AG04449 (cell line): ENCODE measurements at regions not wholly inside any gene's neighbourhood (a gene's known extent, or its start where the extent isn't known, plus 50 kb on each side); places are given as distances from the start of the nearest gene placed in this dataset.
"Not testable (repeated sequence)": the region's sequence is repeated elsewhere in the genome, so short reads cannot be mapped to it uniquely, and the experiment has no call there.

Experiments
- CTCF ChIA-PET: fragments of 350-600 bp; formaldehyde crosslinking; extraction: SDS; loops from one replicate; lab custom pipeline; 2021; ENCODE audit warnings: antibody characterized with exemption; lab: Yijun Ruan, JAX
- POLR2A ChIA-PET: fragments of 400-600, 350-600 bp; formaldehyde crosslinking; extraction: SDS; loops from one replicate; lab custom pipeline; 2020; ENCODE audit warnings: antibody characterized with exemption, inconsistent platforms; lab: Yijun Ruan, JAX
- DNase-seq: peaks from one replicate; pipeline ENCODE4 v3.0.0-alpha.2; 2010; ENCODE audit warnings: low read depth, low spot score
- H3K4me3 ChIP-seq: 2 replicates; pipeline ENCODE4 v1.5.1; 2011; ENCODE audit warnings: low read depth, mild to moderate bottlenecking, control low read depth, low read length
- CTCF ChIP-seq: IDR thresholded peaks from one replicate; pipeline ENCODE4 v1.5.1; 2011; ENCODE audit warnings: mild to moderate bottlenecking, moderate library complexity, low read length, control low read depth, inconsistent platforms; ENCODE audit not compliant: insufficient read depth; ENCODE audit errors: missing control alignments

GRCh38 chr13:90640976-90641375, 706.5 kb upstream of the MIR17HG start:
- ChIA-PET CTCF (no interaction called here), POLR2A (no interaction called here)
- no peak overlapping the region for H3K4me3 ChIP-seq
- no peak for DNase-seq
- TF ChIP-seq CTCF, result no peak

- ChIA-PET CTCF (no interaction called here), POLR2A (no interaction called here)
- DNase-seq, result no peak
- no peak overlapping the region for H3K4me3 ChIP-seq
- TF ChIP-seq CTCF, result no peak
Measured at GRCh38 chr13:90641884-90642283, 705.6 kb upstream of the MIR17HG start.

GRCh38 chr13:90645582-90645981, 701.9 kb upstream of the MIR17HG start:
- CTCF ChIA-PET, result no interaction called here
- POLR2A ChIA-PET, result no interaction called here
- TF ChIP-seq CTCF, result no peak
- no peak for DNase-seq
- H3K4me3 ChIP-seq, result no peak overlapping the region

GRCh38 chr13:90648497-90648896, 699.0 kb upstream of the MIR17HG start:
- ChIA-PET CTCF (no interaction called here), POLR2A (no interaction called here)
- H3K4me3 ChIP-seq, result no peak overlapping the region
- no peak for DNase-seq
- TF ChIP-seq CTCF, result no peak

GRCh38 chr13:90652036-90652435, 695.5 kb upstream of the MIR17HG start:
- no peak for TF ChIP-seq CTCF
- CTCF ChIA-PET, result no interaction called here
- no peak for DNase-seq
- POLR2A ChIA-PET, result no interaction called here
- H3K4me3 ChIP-seq, result no peak overlapping the region

- no peak for TF ChIP-seq CTCF
- ChIA-PET POLR2A (no interaction called here), CTCF (no interaction called here)
- no peak overlapping the region for H3K4me3 ChIP-seq
- DNase-seq, result no peak
Measured at GRCh38 chr13:90654970-90655369, 692.5 kb upstream of the MIR17HG start.

GRCh38 chr13:90664200-90664599, 683.3 kb upstream of the MIR17HG start:
- H3K4me3 ChIP-seq, POLR2A ChIA-PET, DNase-seq, CTCF ChIA-PET: not testable (repeated sequence)
